SK-N-MC (cell line): ENCODE measurements at regions not wholly inside any gene's neighbourhood (a gene's known extent, or its start where the extent isn't known, plus 50 kb on each side); places are given as distances from the start of the nearest gene placed in this dataset.

Source experiments
- EZH2 ChIP-seq: fragments of 200-600 bp; sonication (generic); IDR thresholded peaks from one replicate; pipeline ENCODE4 v1.6.1; 2017; ENCODE audit warnings: antibody characterized with exemption
- POLR2AphosphoS5 ChIP-seq: IDR thresholded peaks from 2 replicates; pipeline ENCODE4 v1.6.1; 2012; ENCODE audit warnings: mild to moderate bottlenecking, low read depth, low read length, borderline replicate concordance

GRCh38 chr3:163139600-163139999 lies 1643.0 kb downstream of the OTOL1 start:
- TF ChIP-seq EZH2, result no peak
- TF ChIP-seq POLR2AphosphoS5, result no peak
